Ishikawa (cell line): ENCODE measurements at regions not wholly inside any gene's neighbourhood (a gene's known extent, or its start where the extent isn't known, plus 50 kb on each side); places are given as distances from the start of the nearest gene placed in this dataset.

ENCODE experiments used
- CEBPB ChIP-seq: IDR thresholded peaks from 2 replicates; pipeline ENCODE4 v1.6.1; 2012
- TF ChIP-seq, protein P1 (sequence below): IDR thresholded peaks from 2 replicates; pipeline ENCODE4 v1.6.1; 2012

DNA sequence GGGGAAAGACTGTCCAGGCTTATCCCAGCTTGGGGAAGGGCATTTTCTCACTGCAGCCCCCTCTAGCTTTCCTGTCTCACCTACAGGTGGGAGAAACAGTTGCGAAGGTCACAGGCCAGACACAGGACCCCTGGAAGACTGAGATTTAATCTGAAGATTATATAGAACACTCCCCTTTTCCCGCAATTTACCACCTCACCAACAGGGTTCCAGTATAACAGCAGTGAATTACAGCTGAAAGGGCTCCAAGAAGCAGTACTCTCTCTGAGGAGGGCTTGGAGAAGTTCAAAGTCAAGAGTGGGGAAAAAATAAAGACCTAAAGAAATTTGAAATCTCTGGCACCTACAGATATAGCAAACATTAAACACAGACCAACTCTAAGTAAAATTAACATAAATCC is 111.9 kb downstream of the ANKRD60 start:
- TF ChIP-seq, protein P1, sequence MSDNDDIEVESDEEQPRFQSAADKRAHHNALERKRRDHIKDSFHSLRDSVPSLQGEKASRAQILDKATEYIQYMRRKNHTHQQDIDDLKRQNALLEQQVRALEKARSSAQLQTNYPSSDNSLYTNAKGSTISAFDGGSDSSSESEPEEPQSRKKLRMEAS = no peak
- TF ChIP-seq CEBPB = no peak
